ENCODE measurements at regions not wholly inside any gene's neighbourhood (a gene's known extent, or its start where the extent isn't known, plus 50 kb on each side); places are given as distances from the start of the nearest gene placed in this dataset.

- Histone ChIP-seq H3K4me1 (ENCODE audit: control insufficient read depth, insufficient read depth, low read length) (no peaks in the 10 kb centered on the region), H3K9ac (ENCODE audit: low read length) (no peak overlapping the region), H3K36me3 (ENCODE audit: control insufficient read depth, insufficient read depth, low read length, severe bottlenecking) (no peaks in the 10 kb centered on the region), H3K27me3 (replicated peaks; ENCODE audit: control insufficient read depth, insufficient read depth, low read length) (no peaks in the 10 kb centered on the region), H3K9me3 (ENCODE audit: control insufficient read depth, low read length) (no peaks in the 10 kb centered on the region), H3K4me3 (ENCODE audit: low read length) (no peak overlapping the region)
- no peak for DNase-seq (ENCODE audit: low read depth)
These were observed 291.1 kb upstream of the PDZRN3 start for GRCh38 chr3:73915886-73916285.

GRCh38 chr3:73908218-73908617 lies 283.5 kb upstream of the PDZRN3 start:
- DNase-seq (ENCODE audit: low read depth), result no peak
- no peak overlapping the region for H3K4me3 ChIP-seq (ENCODE audit: low read length)
- no peaks in the 10 kb centered on the region for H3K36me3 ChIP-seq (ENCODE audit: control insufficient read depth, insufficient read depth, low read length, severe bottlenecking)
- no peaks in the 10 kb centered on the region for H3K4me1 ChIP-seq (ENCODE audit: control insufficient read depth, insufficient read depth, low read length)
- H3K27me3 ChIP-seq (replicated peaks; ENCODE audit: control insufficient read depth, insufficient read depth, low read length), result no peaks in the 10 kb centered on the region
- H3K9ac ChIP-seq (ENCODE audit: low read length), result no peak overlapping the region
- H3K9me3 ChIP-seq (ENCODE audit: control insufficient read depth, low read length), result no peaks in the 10 kb centered on the region

GRCh38 chr3:73901686-73902085 lies 276.9 kb upstream of the PDZRN3 start:
- Histone ChIP-seq H3K9ac (ENCODE audit: low read length) (no peak overlapping the region), H3K36me3 (ENCODE audit: control insufficient read depth, insufficient read depth, low read length, severe bottlenecking) (no peaks in the 10 kb centered on the region), H3K4me1 (ENCODE audit: control insufficient read depth, insufficient read depth, low read length) (no peaks in the 10 kb centered on the region), H3K4me3 (ENCODE audit: low read length) (no peak overlapping the region), H3K9me3 (ENCODE audit: control insufficient read depth, low read length) (no peaks in the 10 kb centered on the region), H3K27me3 (replicated peaks; ENCODE audit: control insufficient read depth, insufficient read depth, low read length) (no peaks in the 10 kb centered on the region)
- no peak for DNase-seq (ENCODE audit: low read depth)

GRCh38 chr3:73894474-73895213 lies 269.9 kb upstream of the PDZRN3 start:
- DNase-seq (ENCODE audit: low read depth), result no peak
- no peak overlapping the region for H3K9ac ChIP-seq (ENCODE audit: low read length)
- H3K27me3 ChIP-seq (replicated peaks; ENCODE audit: control insufficient read depth, insufficient read depth, low read length), result no peaks in the 10 kb centered on the region
- H3K4me1 ChIP-seq (ENCODE audit: control insufficient read depth, insufficient read depth, low read length), result no peaks in the 10 kb centered on the region
- no peak overlapping the region for H3K4me3 ChIP-seq (ENCODE audit: low read length)
- no peaks in the 10 kb centered on the region for H3K36me3 ChIP-seq (ENCODE audit: control insufficient read depth, insufficient read depth, low read length, severe bottlenecking)
- H3K9me3 ChIP-seq (ENCODE audit: control insufficient read depth, low read length), result no peaks in the 10 kb centered on the region

- Histone ChIP-seq H3K9me3 (ENCODE audit: control insufficient read depth, low read length) (no peaks in the 10 kb centered on the region), H3K9ac (ENCODE audit: low read length) (no peak overlapping the region), H3K36me3 (ENCODE audit: control insufficient read depth, insufficient read depth, low read length, severe bottlenecking) (no peaks in the 10 kb centered on the region), H3K4me3 (ENCODE audit: low read length) (no peak overlapping the region), H3K4me1 (ENCODE audit: control insufficient read depth, insufficient read depth, low read length) (no peaks in the 10 kb centered on the region), H3K27me3 (replicated peaks; ENCODE audit: control insufficient read depth, insufficient read depth, low read length) (no peaks in the 10 kb centered on the region)
- no peak for DNase-seq (ENCODE audit: low read depth)
These were observed 268.3 kb upstream of the PDZRN3 start for GRCh38 chr3:73893089-73893488.

GRCh38 chr3:73885862-73886261 lies 261.1 kb upstream of the PDZRN3 start:
- Histone ChIP-seq H3K36me3 (ENCODE audit: control insufficient read depth, insufficient read depth, low read length, severe bottlenecking) (no peaks in the 10 kb centered on the region), H3K4me3 (ENCODE audit: low read length) (no peak overlapping the region), H3K4me1 (ENCODE audit: control insufficient read depth, insufficient read depth, low read length) (no peaks in the 10 kb centered on the region), H3K9ac (ENCODE audit: low read length) (no peak overlapping the region), H3K9me3 (ENCODE audit: control insufficient read depth, low read length) (no peaks in the 10 kb centered on the region), H3K27me3 (replicated peaks; ENCODE audit: control insufficient read depth, insufficient read depth, low read length) (peaks cover 8% of the 10 kb centered on the region)
- no peak for DNase-seq (ENCODE audit: low read depth)

GRCh38 chr3:73884361-73884760 lies 259.6 kb upstream of the PDZRN3 start:
- Histone ChIP-seq H3K9me3 (ENCODE audit: control insufficient read depth, low read length) (no peaks in the 10 kb centered on the region), H3K27me3 (replicated peaks; ENCODE audit: control insufficient read depth, insufficient read depth, low read length) (peaks cover 8% of the 10 kb centered on the region), H3K36me3 (ENCODE audit: control insufficient read depth, insufficient read depth, low read length, severe bottlenecking) (no peaks in the 10 kb centered on the region), H3K9ac (ENCODE audit: low read length) (no peak overlapping the region), H3K4me1 (ENCODE audit: control insufficient read depth, insufficient read depth, low read length) (no peaks in the 10 kb centered on the region), H3K4me3 (ENCODE audit: low read length) (no peak overlapping the region)
- DNase-seq (ENCODE audit: low read depth), result no peak

GRCh38 chr3:73883497-73883896 lies 258.8 kb upstream of the PDZRN3 start:
- no peaks in the 10 kb centered on the region for H3K36me3 ChIP-seq (ENCODE audit: control insufficient read depth, insufficient read depth, low read length, severe bottlenecking)
- no peaks in the 10 kb centered on the region for H3K4me1 ChIP-seq (ENCODE audit: control insufficient read depth, insufficient read depth, low read length)
- no peaks in the 10 kb centered on the region for H3K9me3 ChIP-seq (ENCODE audit: control insufficient read depth, low read length)
- H3K27me3 ChIP-seq (replicated peaks; ENCODE audit: control insufficient read depth, insufficient read depth, low read length), result peaks cover 8% of the 10 kb centered on the region
- no peak for DNase-seq (ENCODE audit: low read depth)
- no peak overlapping the region for H3K9ac ChIP-seq (ENCODE audit: low read length)
- no peak overlapping the region for H3K4me3 ChIP-seq (ENCODE audit: low read length)

- H3K36me3 ChIP-seq (ENCODE audit: control insufficient read depth, insufficient read depth, low read length, severe bottlenecking), result no peaks in the 10 kb centered on the region
- H3K27me3 ChIP-seq (replicated peaks; ENCODE audit: control insufficient read depth, insufficient read depth, low read length), result no peaks in the 10 kb centered on the region
- no peaks in the 10 kb centered on the region for H3K9me3 ChIP-seq (ENCODE audit: control insufficient read depth, low read length)
- no peak overlapping the region for H3K4me3 ChIP-seq (ENCODE audit: low read length)
- H3K4me1 ChIP-seq (ENCODE audit: control insufficient read depth, insufficient read depth, low read length), result no peaks in the 10 kb centered on the region
- no peak for DNase-seq (ENCODE audit: low read depth)
- H3K9ac ChIP-seq (ENCODE audit: low read length), result no peak overlapping the region
These were observed 250.0 kb upstream of the PDZRN3 start for GRCh38 chr3:73874606-73875369.

GRCh38 chr3:73874161-73874560 lies 249.4 kb upstream of the PDZRN3 start:
- Histone ChIP-seq H3K4me1 (ENCODE audit: control insufficient read depth, insufficient read depth, low read length) (no peaks in the 10 kb centered on the region), H3K27me3 (replicated peaks; ENCODE audit: control insufficient read depth, insufficient read depth, low read length) (no peaks in the 10 kb centered on the region), H3K9me3 (ENCODE audit: control insufficient read depth, low read length) (no peaks in the 10 kb centered on the region), H3K36me3 (ENCODE audit: control insufficient read depth, insufficient read depth, low read length, severe bottlenecking) (no peaks in the 10 kb centered on the region), H3K4me3 (ENCODE audit: low read length) (no peak overlapping the region), H3K9ac (ENCODE audit: low read length) (no peak overlapping the region)
- DNase-seq (ENCODE audit: low read depth), result no peak

- peaks cover 3% of the 10 kb centered on the region for H3K4me1 ChIP-seq (ENCODE audit: control insufficient read depth, insufficient read depth, low read length)
- no peaks in the 10 kb centered on the region for H3K36me3 ChIP-seq (ENCODE audit: control insufficient read depth, insufficient read depth, low read length, severe bottlenecking)
- no peaks in the 10 kb centered on the region for H3K27me3 ChIP-seq (replicated peaks; ENCODE audit: control insufficient read depth, insufficient read depth, low read length)
- H3K4me3 ChIP-seq (ENCODE audit: low read length), result no peak overlapping the region
- DNase-seq (ENCODE audit: low read depth), result peak; percentile 77
- peak overlapping the region; percentile 27 for H3K9ac ChIP-seq (ENCODE audit: low read length)
- no peaks in the 10 kb centered on the region for H3K9me3 ChIP-seq (ENCODE audit: control insufficient read depth, low read length)
These were observed 244.1 kb upstream of the PDZRN3 start for GRCh38 chr3:73868688-73869315.
